Endothelial cell of umbilical vein (primary cell): ENCODE measurements at regions not wholly inside any gene's neighbourhood (a gene's known extent, or its start where the extent isn't known, plus 50 kb on each side); places are given as distances from the start of the nearest gene placed in this dataset.

Experiments used
- BruUV-seq: library from RNA; stranded (reverse); fragments of 400-500 nt; replicated peaks from 2 replicates; lab custom pipeline; 2021; lab: Mats Ljungman, UMichigan
- CTCF ChIA-PET: fragments of 300-600, 350-600 bp; sonication (Branson Sonifier 250); formaldehyde crosslinking; loops from one replicate; lab custom pipeline; 2021; ENCODE audit warnings: antibody characterized with exemption, inconsistent platforms; lab: Charles Lee
- POLR2A ChIA-PET: fragments of 300-600, 350-600 bp; sonication (Branson Sonifier 250); formaldehyde crosslinking; loops from one replicate; lab custom pipeline; 2021; ENCODE audit warnings: antibody characterized with exemption, inconsistent platforms; lab: Charles Lee
- DNase-seq: peaks from one replicate; pipeline ENCODE4 v3.0.0-alpha.2; 2011; ENCODE audit warnings: low read depth, low spot score
- FAIRE-seq: peaks from 2 replicates; lab custom pipeline; 2011; peaks lifted over from hg19 to GRCh38; lab: Jason Lieb, UNC
- H2AFZ ChIP-seq: 2 replicates; pipeline ENCODE4 v1.6.0; 2012; ENCODE audit warnings: low read depth, low read length, control low read depth, inconsistent platforms
- H3K27ac ChIP-seq: 2 replicates; pipeline ENCODE4 v1.5.1; 2011; ENCODE audit warnings: low read depth, mild to moderate bottlenecking, control low read depth, low read length, moderate library complexity; ENCODE audit not compliant: insufficient read depth
- H3K27me3 ChIP-seq, 2 experiments: 2 replicates each; pipeline versions ENCODE4 v1.6.0 to v1.6.1; 2011; ENCODE audit warnings: low read length in 2 of 2, mixed read lengths in 1 of 2; ENCODE audit not compliant: control insufficient read depth in 2 of 2, insufficient read depth in 2 of 2
- H3K36me3 ChIP-seq, 2 experiments: 2 replicates in 1 of 2; 3 replicates in 1 of 2; pipeline ENCODE4 v1.5.1; 2011; ENCODE audit warnings: low read length in 2 of 2, mild to moderate bottlenecking in 1 of 2, moderate library complexity in 1 of 2; ENCODE audit not compliant: control insufficient read depth in 2 of 2, insufficient read depth in 2 of 2; ENCODE audit errors: extremely low read depth in 1 of 2
- H3K4me1 ChIP-seq: 3 replicates; pipeline ENCODE4 v1.5.1; 2011; ENCODE audit warnings: mild to moderate bottlenecking, low read length; ENCODE audit not compliant: control insufficient read depth, insufficient read depth; ENCODE audit errors: extremely low read depth
- H3K4me2 ChIP-seq: 2 replicates; pipeline ENCODE4 v1.6.1; 2011; ENCODE audit warnings: low read length, control low read depth, mixed read lengths; ENCODE audit not compliant: insufficient read depth
- H3K4me3 ChIP-seq, 3 experiments: fragments of 200-600 bp in 1 of 3; sonication (generic), shearing (Covaris generic) in 1 of 3; replicated peaks in 1 of 3; 2 replicates each; pipeline ENCODE4 v1.5.1; 2011 to 2016; ENCODE audit warnings: control low read depth in 3 of 3, low read length in 3 of 3, mild to moderate bottlenecking in 2 of 3, inconsistent platforms in 1 of 3, low read depth in 1 of 3, moderate library complexity in 1 of 3; ENCODE audit not compliant: insufficient read depth in 1 of 3
- H3K79me2 ChIP-seq: 2 replicates; pipeline ENCODE4 v1.6.0; 2012; ENCODE audit warnings: low read length, inconsistent platforms; ENCODE audit not compliant: control insufficient read depth, insufficient read depth
- H3K9ac ChIP-seq: replicated peaks from 2 replicates; pipeline ENCODE3; 2011; ENCODE audit warnings: low read length, control low read depth; ENCODE audit not compliant: insufficient read depth; ENCODE audit errors: extremely low read depth
- H3K9me1 ChIP-seq: replicated peaks from 3 replicates; pipeline ENCODE4 v1.6.0; 2011; ENCODE audit warnings: mild to moderate bottlenecking, low read length; ENCODE audit not compliant: control insufficient read depth, insufficient read depth; ENCODE audit errors: extremely low read depth
- H3K9me3 ChIP-seq: replicated peaks from 2 replicates; pipeline ENCODE4 v1.5.1; 2012; ENCODE audit warnings: low read length, inconsistent platforms; ENCODE audit not compliant: control insufficient read depth, insufficient read depth
- H4K20me1 ChIP-seq: replicated peaks from 2 replicates; pipeline ENCODE3; 2011; ENCODE audit warnings: mild to moderate bottlenecking, low read length; ENCODE audit not compliant: control insufficient read depth, insufficient read depth; ENCODE audit errors: extremely low read depth
- CTCF ChIP-seq, 2 donors: IDR thresholded peaks; 1 replicate in 1 of 2; 2 replicates in 1 of 2; pipeline ENCODE4 v1.5.1; 2011; ENCODE audit warnings: low read length in 2 of 2, mild to moderate bottlenecking in 2 of 2, moderate library complexity in 2 of 2, control low read depth in 1 of 2, inconsistent platforms in 1 of 2, low read depth in 1 of 2; ENCODE audit not compliant: insufficient read depth in 1 of 2; ENCODE audit errors: extremely low read depth in 1 of 2
- FOS ChIP-seq: IDR thresholded peaks from 2 replicates; pipeline ENCODE4 v1.6.1; 2011; ENCODE audit warnings: mild to moderate bottlenecking, low read length, moderate library complexity, borderline replicate concordance; ENCODE audit not compliant: insufficient read depth
- GATA2 ChIP-seq: IDR thresholded peaks from 2 replicates; pipeline ENCODE4 v1.7.0; 2011; ENCODE audit warnings: low read depth, mild to moderate bottlenecking, moderate library complexity, mixed read lengths, low read length; ENCODE audit not compliant: insufficient read length, insufficient read depth
- JUN ChIP-seq: IDR thresholded peaks from 2 replicates; pipeline ENCODE4 v1.6.1; 2011; ENCODE audit warnings: borderline replicate concordance, low read depth; ENCODE audit not compliant: insufficient read length, insufficient read depth
- MAX ChIP-seq: IDR thresholded peaks from 2 replicates; pipeline ENCODE4 v1.6.1; 2011; ENCODE audit not compliant: insufficient read depth, insufficient read length
- POLR2A ChIP-seq: IDR thresholded peaks from 2 replicates; pipeline ENCODE4 v1.6.1; 2012; ENCODE audit warnings: low read depth, mild to moderate bottlenecking, control low read depth, low read length
- POLR2AphosphoS5 ChIP-seq: IDR thresholded peaks from 2 replicates; pipeline ENCODE4 v1.6.1; 2012; ENCODE audit warnings: low read depth, mild to moderate bottlenecking, control low read depth, low read length, moderate library complexity; ENCODE audit not compliant: insufficient read depth
- dilution Hi-C: fragments of 300-500 bp; cut with MboI; formaldehyde crosslinking; loops from one replicate; pipeline ENCODE4 v1.15.0; 2019; ENCODE audit warnings: low sequenced_read_pairs; ENCODE audit not compliant: extremely low pct_ligation_motif_present
- intact Hi-C: fragments of 100-400 bp; cut with micrococcal nuclease; formaldehyde crosslinking; loops from one replicate; pipeline ENCODE4 v1.10.0; 2022

DNA sequence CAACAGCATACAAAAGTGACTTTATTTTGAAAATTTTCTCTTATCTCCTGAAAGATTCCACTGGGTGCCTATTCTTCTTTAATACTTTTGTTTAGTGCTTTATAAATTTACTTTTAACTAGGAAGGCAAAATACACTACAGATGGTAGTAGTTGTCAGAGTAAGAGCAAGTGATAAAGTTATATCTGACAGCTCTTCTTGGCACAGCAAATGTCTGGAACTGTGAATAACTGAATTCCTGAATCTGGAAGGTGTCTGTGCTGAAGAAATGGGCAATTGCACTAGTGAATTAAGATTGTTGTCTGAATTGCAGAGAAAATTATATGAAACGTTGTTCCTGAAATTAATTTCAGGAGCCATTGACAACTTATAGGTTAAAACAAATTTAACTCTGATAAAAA is 213.8 kb upstream of the CBLB start:
- no peak overlapping the region for H3K4me2 ChIP-seq
- no peak overlapping the region for H3K4me3 ChIP-seq
- intact Hi-C loops: no loop called here
- TF ChIP-seq CTCF (IDR thresholded peaks at IDR 0.05; ENCODE audit: extremely low read depth in 1 of 2, insufficient read depth in 1 of 2, low read depth in 1 of 2, low read length in 2 of 2) (no peak), POLR2A (no peak), MAX (no peak), GATA2 (no peak), POLR2AphosphoS5 (no peak), FOS (no peak)
- ChIA-PET POLR2A (interaction anchor here (0.7 kb wide), 1 partner anchor 124 kb away, joined by 3 read pairs; no protein-coding TSS in a partner anchor), CTCF (no interaction called here)
- no peak overlapping the region for H2AFZ ChIP-seq
- no TSS peak for BruUV-seq
- DNase-seq (no peak), FAIRE-seq (no peak)
- H3K79me2 ChIP-seq: no peaks in the 10 kb centered on the region
- H3K9ac ChIP-seq: no peak overlapping the region
- H3K27ac ChIP-seq: no peak overlapping the region
- no peaks in the 10 kb centered on the region for H3K36me3 ChIP-seq
- dilution Hi-C loops: no loop called here
- H3K27me3 ChIP-seq: no peaks in the 10 kb centered on the region
- no peaks in the 10 kb centered on the region for H3K9me3 ChIP-seq
- no peaks in the 10 kb centered on the region for H4K20me1 ChIP-seq
- no peaks in the 10 kb centered on the region for H3K9me1 ChIP-seq
- H3K4me1 ChIP-seq: no peaks in the 10 kb centered on the region

- Histone ChIP-seq H3K36me3 (no peaks in the 10 kb centered on the region), H4K20me1 (no peaks in the 10 kb centered on the region), H3K9me3 (no peaks in the 10 kb centered on the region), H3K4me1 (no peaks in the 10 kb centered on the region), H3K9ac (no peak overlapping the region), H3K4me3 (no peak overlapping the region), H2AFZ (no peak overlapping the region), H3K4me2 (no peak overlapping the region), H3K27ac (no peak overlapping the region), H3K9me1 (no peaks in the 10 kb centered on the region), H3K79me2 (no peaks in the 10 kb centered on the region), H3K27me3 (no peaks in the 10 kb centered on the region)
- CTCF ChIA-PET: no interaction called here
- FAIRE-seq (no peak), DNase-seq (no peak)
- no TSS peak for BruUV-seq
- intact Hi-C loops (no loop called here), dilution Hi-C loops (no loop called here)
- POLR2A ChIA-PET: no interaction called here
- no peak for TF ChIP-seq CTCF (IDR thresholded peaks at IDR 0.05; ENCODE audit: extremely low read depth in 1 of 2, insufficient read depth in 1 of 2, low read depth in 1 of 2, low read length in 2 of 2)
- no peak for TF ChIP-seq FOS
- no peak for TF ChIP-seq JUN
- no peak for TF ChIP-seq GATA2
These were observed 214.4 kb upstream of the CBLB start for GRCh38 chr3:106083207-106083606.
